ENCODE measurements at regions not wholly inside any gene's neighbourhood (a gene's known extent, or its start where the extent isn't known, plus 50 kb on each side); places are given as distances from the start of the nearest gene placed in this dataset.
"Not testable (repeated sequence)": the region's sequence is repeated elsewhere in the genome, so short reads cannot be mapped to it uniquely, and the experiment has no call there.

GRCh38 chr19:5285955-5286354 is 54.7 kb downstream of the PTPRS start:
- H3K27ac ChIP-seq = no peak overlapping the region
- H3K36me3 ChIP-seq = peaks cover 18 to 21% (median 19%) of the 10 kb centered on the region in 3 donors
- DNase-seq = no peak
- peaks cover 0 to 55% (median 44%) of the 10 kb centered on the region in 4 donors for H3K4me1 ChIP-seq
- H3K4me3 ChIP-seq = no peak overlapping the region
- TF ChIP-seq CTCF (IDR thresholded peaks at IDR 0.05) = no peak
- intact Hi-C loops (cut with DNase I; ENCODE audit: low total_unique reads) = no loop called here
- H3K27me3 ChIP-seq = no peaks in the 10 kb centered on the region
- H3K9me3 ChIP-seq = no peaks in the 10 kb centered on the region

GRCh38 chr19:5285311-5285710 is 55.3 kb downstream of the PTPRS start:
- Histone ChIP-seq H3K4me1 (peaks cover 0 to 49% (median 40%) of the 10 kb centered on the region in 4 donors), H3K4me3 (no peak overlapping the region), H3K9me3 (no peaks in the 10 kb centered on the region), H3K36me3 (peaks cover 18 to 21% (median 19%) of the 10 kb centered on the region in 3 donors), H3K27ac (no peak overlapping the region), H3K27me3 (no peaks in the 10 kb centered on the region)
- DNase-seq = no peak
- no peak for TF ChIP-seq CTCF (IDR thresholded peaks at IDR 0.05)
- intact Hi-C loops (cut with DNase I; ENCODE audit: low total_unique reads) = no loop called here

- Histone ChIP-seq H3K27me3 (no peaks in the 10 kb centered on the region), H3K36me3 (peaks cover 18 to 21% (median 19%) of the 10 kb centered on the region in 3 donors), H3K4me1 (peaks cover 0 to 32% (median 23%) of the 10 kb centered on the region in 4 donors), H3K4me3 (no peak overlapping the region), H3K9me3 (no peaks in the 10 kb centered on the region), H3K27ac (peak overlapping the region; percentile 42 to 52)
- peak; percentile 81 to 90 for DNase-seq
- no peak for TF ChIP-seq CTCF (IDR thresholded peaks at IDR 0.05)
- intact Hi-C loops (cut with DNase I; ENCODE audit: low total_unique reads) = no loop called here
These were observed 57.7 kb downstream of the PTPRS start for GRCh38 chr19:5282901-5283300.

- H3K4me1 ChIP-seq = peaks cover 0 to 32% (median 23%) of the 10 kb centered on the region in 4 donors
- no peak for TF ChIP-seq CTCF (IDR thresholded peaks at IDR 0.05)
- DNase-seq = peak; percentile 93
- H3K27me3 ChIP-seq = no peaks in the 10 kb centered on the region
- H3K27ac ChIP-seq = peak overlapping the region; percentile 48 to 52
- H3K9me3 ChIP-seq = no peaks in the 10 kb centered on the region
- H3K36me3 ChIP-seq = peaks cover 18 to 21% (median 19%) of the 10 kb centered on the region in 3 donors
- intact Hi-C loops (cut with DNase I; ENCODE audit: low total_unique reads) = no loop called here
- H3K4me3 ChIP-seq = no peak overlapping the region
These were observed 59.0 kb downstream of the PTPRS start for GRCh38 chr19:5281588-5281987.

GRCh38 chr19:5275668-5276067 is 64.9 kb downstream of the PTPRS start:
- H3K4me3 ChIP-seq; H3K27ac ChIP-seq; H3K9me3 ChIP-seq; H3K4me1 ChIP-seq; intact Hi-C loops (cut with DNase I; ENCODE audit: low total_unique reads); DNase-seq; H3K27me3 ChIP-seq: not testable (repeated sequence)
- peaks cover 16 to 48% (median 30%) of the 10 kb centered on the region in 3 donors for H3K36me3 ChIP-seq

GRCh38 chr19:5273782-5274181 is 66.8 kb downstream of the PTPRS start:
- H3K4me3 ChIP-seq = no peak overlapping the region
- intact Hi-C loops (cut with DNase I; ENCODE audit: low total_unique reads) = no loop called here
- no peak for TF ChIP-seq CTCF (IDR thresholded peaks at IDR 0.05)
- H3K36me3 ChIP-seq = peaks cover 16 to 59% (median 31%) of the 10 kb centered on the region in 3 donors
- DNase-seq = no peak
- no peak overlapping the region for H3K27ac ChIP-seq
- no peaks in the 10 kb centered on the region for H3K27me3 ChIP-seq
- no peaks in the 10 kb centered on the region for H3K9me3 ChIP-seq
- H3K4me1 ChIP-seq = no peaks in the 10 kb centered on the region
